ENCODE measurements at regions not wholly inside any gene's neighbourhood (a gene's known extent, or its start where the extent isn't known, plus 50 kb on each side); places are given as distances from the start of the nearest gene placed in this dataset.

- Mint-ChIP-seq H3K4me1 (no peaks in the 10 kb centered on the region), H3K9me3 (ENCODE audit: low read depth) (peaks cover 4% of the 10 kb centered on the region), H3K36me3 (ENCODE audit: low read depth) (no peaks in the 10 kb centered on the region), H3K27ac (no peak overlapping the region), H3K4me3 (no peak overlapping the region), H3K27me3 (no peaks in the 10 kb centered on the region)
- CTCF ChIA-PET, result no interaction called here
- ATAC-seq (no peak), DNase-seq (no peak)
- intact Hi-C loops (cut with DNase I, micrococcal nuclease), result no loop called here
- POLR2A ChIA-PET, result no interaction called here
Observed at GRCh38 chr12:83220774-83221173, 534.1 kb downstream of the TMTC2 start.

GRCh38 chr12:83216230-83216629 lies 529.5 kb downstream of the TMTC2 start:
- DNase-seq, result no peak
- H3K27ac Mint-ChIP-seq, result no peak overlapping the region
- ChIA-PET CTCF (no interaction called here), POLR2A (no interaction called here)
- intact Hi-C loops (cut with DNase I, micrococcal nuclease), result no loop called here
- no peak overlapping the region for H3K4me3 Mint-ChIP-seq
- H3K36me3 Mint-ChIP-seq (ENCODE audit: low read depth), result no peaks in the 10 kb centered on the region
- no peak for ATAC-seq
- no peaks in the 10 kb centered on the region for H3K9me3 Mint-ChIP-seq (ENCODE audit: low read depth)
- H3K4me1 Mint-ChIP-seq, result no peaks in the 10 kb centered on the region
- no peaks in the 10 kb centered on the region for H3K27me3 Mint-ChIP-seq

GRCh38 chr12:83214185-83214584 lies 527.5 kb downstream of the TMTC2 start:
- no peaks in the 10 kb centered on the region for H3K9me3 Mint-ChIP-seq (ENCODE audit: low read depth)
- no peaks in the 10 kb centered on the region for H3K4me1 Mint-ChIP-seq
- no peaks in the 10 kb centered on the region for H3K36me3 Mint-ChIP-seq (ENCODE audit: low read depth)
- CTCF ChIA-PET, result no interaction called here
- H3K27ac Mint-ChIP-seq, result no peak overlapping the region
- no peak for DNase-seq
- no peak for ATAC-seq
- POLR2A ChIA-PET, result no interaction called here
- no peaks in the 10 kb centered on the region for H3K27me3 Mint-ChIP-seq
- no peak overlapping the region for H3K4me3 Mint-ChIP-seq
- intact Hi-C loops (cut with DNase I, micrococcal nuclease), result no loop called here

DNA sequence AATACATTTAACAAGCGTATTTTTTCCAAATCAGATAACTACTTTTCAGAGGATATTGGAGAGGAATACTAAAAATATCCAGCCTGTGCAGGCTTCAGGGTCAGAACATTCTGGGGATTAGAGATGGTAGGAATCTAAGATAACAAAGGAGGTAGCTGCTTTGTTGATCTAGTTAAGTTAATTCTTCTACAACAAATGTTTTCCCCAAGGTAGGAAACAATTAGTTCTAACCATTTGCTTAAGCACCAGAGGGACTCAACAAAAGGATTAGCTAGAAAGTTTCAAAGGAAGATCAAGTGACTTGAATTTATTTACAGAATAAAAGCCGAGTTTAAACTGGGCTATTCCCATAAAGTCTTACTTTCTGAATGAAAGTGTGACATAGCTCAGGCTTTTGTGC lies 524.2 kb downstream of the TMTC2 start:
- ChIA-PET POLR2A (no interaction called here), CTCF (no interaction called here)
- no peaks in the 10 kb centered on the region for H3K4me1 Mint-ChIP-seq
- no peaks in the 10 kb centered on the region for H3K27me3 Mint-ChIP-seq
- intact Hi-C loops (cut with DNase I, micrococcal nuclease), result no loop called here
- DNase-seq, result no peak
- H3K36me3 Mint-ChIP-seq (ENCODE audit: low read depth), result no peaks in the 10 kb centered on the region
- no peaks in the 10 kb centered on the region for H3K9me3 Mint-ChIP-seq (ENCODE audit: low read depth)
- no peak overlapping the region for H3K4me3 Mint-ChIP-seq
- H3K27ac Mint-ChIP-seq, result no peak overlapping the region
- no peak for ATAC-seq

GRCh38 chr12:83199069-83199468 lies 512.4 kb downstream of the TMTC2 start:
- DNase-seq (no peak), ATAC-seq (no peak)
- Mint-ChIP-seq H3K36me3 (ENCODE audit: low read depth) (no peaks in the 10 kb centered on the region), H3K27me3 (no peaks in the 10 kb centered on the region), H3K9me3 (ENCODE audit: low read depth) (peaks cover 2% of the 10 kb centered on the region), H3K27ac (no peak overlapping the region), H3K4me1 (no peaks in the 10 kb centered on the region), H3K4me3 (no peak overlapping the region)
- ChIA-PET CTCF (interaction anchor here (0.7 kb wide), 1 partner anchor 1211 kb away, joined by 3 read pairs; no protein-coding TSS in a partner anchor), POLR2A (no interaction called here)
- intact Hi-C loops (cut with DNase I, micrococcal nuclease), result no loop called here

- no peak for DNase-seq
- Mint-ChIP-seq H3K27me3 (no peaks in the 10 kb centered on the region), H3K9me3 (ENCODE audit: low read depth) (peaks cover 2% of the 10 kb centered on the region), H3K4me3 (no peak overlapping the region), H3K4me1 (no peaks in the 10 kb centered on the region), H3K27ac (no peak overlapping the region), H3K36me3 (ENCODE audit: low read depth) (no peaks in the 10 kb centered on the region)
- intact Hi-C loops (cut with DNase I, micrococcal nuclease), result no loop called here
- no peak for ATAC-seq
- ChIA-PET CTCF (no interaction called here), POLR2A (no interaction called here)
Observed at GRCh38 chr12:83198291-83199015, 511.7 kb downstream of the TMTC2 start.

- ATAC-seq (no peak), DNase-seq (no peak)
- no peaks in the 10 kb centered on the region for H3K36me3 Mint-ChIP-seq (ENCODE audit: low read depth)
- H3K9me3 Mint-ChIP-seq (ENCODE audit: low read depth), result peaks cover 2% of the 10 kb centered on the region
- ChIA-PET CTCF (no interaction called here), POLR2A (no interaction called here)
- H3K27ac Mint-ChIP-seq, result no peak overlapping the region
- no peak overlapping the region for H3K4me3 Mint-ChIP-seq
- no peaks in the 10 kb centered on the region for H3K27me3 Mint-ChIP-seq
- intact Hi-C loops (cut with DNase I, micrococcal nuclease), result no loop called here
- H3K4me1 Mint-ChIP-seq, result no peaks in the 10 kb centered on the region
Observed at GRCh38 chr12:83197483-83197914, 510.8 kb downstream of the TMTC2 start.

DNA sequence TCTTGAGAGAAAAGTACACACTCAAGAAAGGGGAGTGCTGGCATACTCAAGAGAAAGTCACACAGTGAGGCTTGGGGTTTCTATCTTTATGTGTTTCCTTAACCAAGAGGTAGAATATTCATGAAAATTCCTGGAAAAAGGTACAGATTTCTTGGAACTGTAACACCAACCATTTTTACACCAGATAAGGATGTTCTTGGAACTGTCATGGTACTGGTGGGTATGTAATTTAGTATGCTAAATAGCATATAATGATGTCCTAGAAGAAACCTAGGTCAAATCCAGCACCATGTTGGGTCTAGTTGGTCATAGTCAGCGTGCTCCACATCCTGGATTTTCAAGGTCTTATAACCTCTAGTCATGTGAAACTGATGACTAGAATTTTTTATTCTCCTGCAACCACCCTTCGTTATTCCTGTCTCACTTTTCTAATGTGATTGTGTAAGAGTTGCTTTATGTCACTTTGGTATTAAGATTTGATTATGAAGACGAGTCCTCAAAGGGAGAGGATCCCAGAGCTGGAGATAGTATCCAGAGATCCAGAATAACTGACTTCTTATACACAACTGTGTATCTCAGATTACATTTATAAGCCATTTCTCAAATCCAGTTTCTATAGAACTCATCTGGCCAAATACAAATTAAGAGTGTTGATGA lies 510.1 kb downstream of the TMTC2 start:
- ATAC-seq (no peak), DNase-seq (no peak)
- ChIA-PET CTCF (no interaction called here), POLR2A (no interaction called here)
- Mint-ChIP-seq H3K27ac (no peak overlapping the region), H3K9me3 (ENCODE audit: low read depth) (peaks cover 2% of the 10 kb centered on the region), H3K4me3 (no peak overlapping the region), H3K4me1 (no peaks in the 10 kb centered on the region), H3K27me3 (no peaks in the 10 kb centered on the region), H3K36me3 (ENCODE audit: low read depth) (no peaks in the 10 kb centered on the region)
- intact Hi-C loops (cut with DNase I, micrococcal nuclease), result no loop called here

DNA sequence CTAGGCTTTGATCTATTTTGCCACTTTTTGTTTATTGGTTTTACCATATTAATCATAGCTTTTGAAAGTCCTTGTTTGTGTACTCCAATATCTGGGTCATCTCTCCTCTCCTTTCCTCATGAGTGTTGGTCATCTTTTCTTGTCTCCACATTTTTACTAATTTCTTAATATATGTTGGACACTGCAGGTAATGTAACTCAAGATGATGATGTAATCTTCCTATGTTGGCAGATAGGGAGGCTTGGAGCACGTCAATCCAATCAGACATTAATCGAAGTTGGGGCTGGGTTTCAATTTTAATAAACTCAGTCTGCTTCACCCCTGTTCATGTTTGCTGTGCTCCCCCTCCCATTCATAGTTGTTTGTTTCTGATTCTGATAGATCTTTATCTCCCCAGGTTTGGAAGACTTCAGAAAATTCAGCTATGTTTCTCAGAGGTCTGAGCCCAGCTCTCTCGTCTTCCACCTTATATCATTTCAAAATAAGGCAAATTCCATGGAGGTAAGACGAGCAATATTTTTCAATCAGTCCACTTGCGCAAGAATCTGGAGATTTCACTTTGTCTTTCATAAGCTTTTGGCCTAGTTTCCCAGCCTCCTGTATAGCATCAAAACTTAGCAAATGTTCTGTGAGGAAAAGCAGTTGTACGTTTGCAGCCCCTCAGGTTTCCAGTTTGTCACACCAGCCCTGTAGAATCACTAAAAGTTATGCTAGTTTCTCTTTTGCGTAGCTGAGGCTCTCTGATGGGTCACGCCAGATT lies 504.1 kb downstream of the TMTC2 start:
- H3K27me3 Mint-ChIP-seq, result no peaks in the 10 kb centered on the region
- H3K4me1 Mint-ChIP-seq, result no peaks in the 10 kb centered on the region
- POLR2A ChIA-PET, result no interaction called here
- no peaks in the 10 kb centered on the region for H3K9me3 Mint-ChIP-seq (ENCODE audit: low read depth)
- DNase-seq (no peak), ATAC-seq (no peak)
- intact Hi-C loops (cut with DNase I, micrococcal nuclease), result no loop called here
- no peaks in the 10 kb centered on the region for H3K36me3 Mint-ChIP-seq (ENCODE audit: low read depth)
- H3K4me3 Mint-ChIP-seq, result no peak overlapping the region
- no peak overlapping the region for H3K27ac Mint-ChIP-seq
- CTCF ChIA-PET, result no interaction called here

GRCh38 chr12:83186419-83186818 lies 499.7 kb downstream of the TMTC2 start:
- Mint-ChIP-seq H3K27me3 (no peaks in the 10 kb centered on the region), H3K27ac (no peak overlapping the region), H3K9me3 (ENCODE audit: low read depth) (no peaks in the 10 kb centered on the region), H3K4me3 (no peak overlapping the region), H3K4me1 (no peaks in the 10 kb centered on the region), H3K36me3 (ENCODE audit: low read depth) (no peaks in the 10 kb centered on the region)
- DNase-seq (no peak), ATAC-seq (no peak)
- intact Hi-C loops (cut with DNase I, micrococcal nuclease), result no loop called here
- ChIA-PET CTCF (no interaction called here), POLR2A (no interaction called here)

- intact Hi-C loops (cut with DNase I, micrococcal nuclease), result no loop called here
- CTCF ChIA-PET, result no interaction called here
- DNase-seq (no peak), ATAC-seq (no peak)
- no peaks in the 10 kb centered on the region for H3K27me3 Mint-ChIP-seq
- no peak overlapping the region for H3K4me3 Mint-ChIP-seq
- H3K9me3 Mint-ChIP-seq (ENCODE audit: low read depth), result no peaks in the 10 kb centered on the region
- POLR2A ChIA-PET, result no interaction called here
- H3K4me1 Mint-ChIP-seq, result no peaks in the 10 kb centered on the region
- no peaks in the 10 kb centered on the region for H3K36me3 Mint-ChIP-seq (ENCODE audit: low read depth)
- no peak overlapping the region for H3K27ac Mint-ChIP-seq
Observed at GRCh38 chr12:83185241-83185640, 498.5 kb downstream of the TMTC2 start.

Data from activated CD4-positive, alpha-beta T cell treated with anti-CD3 and anti-CD28 coated beads for 36 hours (primary cell).